LNCaP clone FGC (cell line): ENCODE measurements at regions not wholly inside any gene's neighbourhood (a gene's known extent, or its start where the extent isn't known, plus 50 kb on each side); places are given as distances from the start of the nearest gene placed in this dataset.

Experiments used
- DNase-seq: peaks from one replicate; pipeline ENCODE4 v3.0.0-alpha.2; 2011; ENCODE audit warnings: low read depth
- H3K4me3 ChIP-seq: 2 replicates; pipeline ENCODE4 v1.5.1; 2011; ENCODE audit warnings: mild to moderate bottlenecking, low read depth, low read length, control low read depth
- TF ChIP-seq, protein P1 (sequence below): IDR thresholded peaks from 2 replicates; pipeline ENCODE4 v1.5.1; 2012; ENCODE audit warnings: mild to moderate bottlenecking; ENCODE audit not compliant: control insufficient read depth, insufficient read depth; ENCODE audit errors: extremely low read depth

- H3K4me3 ChIP-seq = no peak overlapping the region
- TF ChIP-seq, protein P1, sequence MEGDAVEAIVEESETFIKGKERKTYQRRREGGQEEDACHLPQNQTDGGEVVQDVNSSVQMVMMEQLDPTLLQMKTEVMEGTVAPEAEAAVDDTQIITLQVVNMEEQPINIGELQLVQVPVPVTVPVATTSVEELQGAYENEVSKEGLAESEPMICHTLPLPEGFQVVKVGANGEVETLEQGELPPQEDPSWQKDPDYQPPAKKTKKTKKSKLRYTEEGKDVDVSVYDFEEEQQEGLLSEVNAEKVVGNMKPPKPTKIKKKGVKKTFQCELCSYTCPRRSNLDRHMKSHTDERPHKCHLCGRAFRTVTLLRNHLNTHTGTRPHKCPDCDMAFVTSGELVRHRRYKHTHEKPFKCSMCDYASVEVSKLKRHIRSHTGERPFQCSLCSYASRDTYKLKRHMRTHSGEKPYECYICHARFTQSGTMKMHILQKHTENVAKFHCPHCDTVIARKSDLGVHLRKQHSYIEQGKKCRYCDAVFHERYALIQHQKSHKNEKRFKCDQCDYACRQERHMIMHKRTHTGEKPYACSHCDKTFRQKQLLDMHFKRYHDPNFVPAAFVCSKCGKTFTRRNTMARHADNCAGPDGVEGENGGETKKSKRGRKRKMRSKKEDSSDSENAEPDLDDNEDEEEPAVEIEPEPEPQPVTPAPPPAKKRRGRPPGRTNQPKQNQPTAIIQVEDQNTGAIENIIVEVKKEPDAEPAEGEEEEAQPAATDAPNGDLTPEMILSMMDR = no peak
- DNase-seq = peak; percentile 15
Observed at GRCh38 chr7:96547371-96547811, 162.3 kb downstream of the SEM1 start.

GRCh38 chr7:96546426-96546825 is 163.2 kb downstream of the SEM1 start:
- TF ChIP-seq, protein P1 = no peak
- no peak for DNase-seq
- no peak overlapping the region for H3K4me3 ChIP-seq

GRCh38 chr7:96539471-96539870 is 170.2 kb downstream of the SEM1 start:
- no peak overlapping the region for H3K4me3 ChIP-seq
- no peak for DNase-seq
- TF ChIP-seq, protein P1 = no peak

- TF ChIP-seq, protein P1 = no peak
- H3K4me3 ChIP-seq = no peak overlapping the region
- DNase-seq = no peak
Observed at GRCh38 chr7:96538632-96539031, 171.0 kb downstream of the SEM1 start.

- TF ChIP-seq, protein P1 = no peak
- no peak for DNase-seq
- H3K4me3 ChIP-seq = no peak overlapping the region
Observed at GRCh38 chr7:96534221-96534620, 175.4 kb downstream of the SEM1 start.

GRCh38 chr7:96532428-96532935 is 177.2 kb downstream of the SEM1 start:
- DNase-seq = no peak
- H3K4me3 ChIP-seq = no peak overlapping the region
- TF ChIP-seq, protein P1 = no peak

GRCh38 chr7:96531331-96531730 is 178.3 kb downstream of the SEM1 start:
- TF ChIP-seq, protein P1 = no peak
- DNase-seq = no peak

More at GRCh38 chr7:96531331-96531730, 178.3 kb downstream of the SEM1 start:
- H3K4me3 ChIP-seq = no peak overlapping the region
